ENCODE measurements at regions not wholly inside any gene's neighbourhood (a gene's known extent, or its start where the extent isn't known, plus 50 kb on each side); places are given as distances from the start of the nearest gene placed in this dataset.

GRCh38 chr13:100921139-100921538 is 246.5 kb upstream of the TMTC4 start:
- WGBS (ENCODE audit: insufficient coverage, low coverage, missing lambda C conversion rate), result 5% methylated on average over 4 of the region's 4 CpGs
- no TSS peak for BruUV-seq (replicated peaks)
- intact Hi-C loops (cut with micrococcal nuclease), result no loop called here
- TF ChIP-seq PHF8 (IDR thresholded peaks at IDR 0.05; ENCODE audit: borderline replicate concordance, low read length), result no peak
- no peak for TF ChIP-seq ETV5 (CRISPR knock-in tag; IDR thresholded peaks at IDR 0.05; ENCODE audit: low read depth)
- TF ChIP-seq EZH2 (IDR thresholded peaks at IDR 0.05; ENCODE audit: borderline replicate concordance, low read depth, low read length), result no peak
- no peak for TF ChIP-seq OTX1 (CRISPR knock-in tag; IDR thresholded peaks at IDR 0.05)
- no peak for TF ChIP-seq ATF4 (CRISPR knock-in tag; IDR thresholded peaks at IDR 0.05)
- no peak for TF ChIP-seq ZNF639 (CRISPR knock-in tag; conservative IDR thresholded peaks at IDR 0.05 in 1 of 2, IDR thresholded peaks at IDR 0.05 in 1 of 2)
- no peak for TF ChIP-seq DPF2 (IDR thresholded peaks at IDR 0.05)
- TF ChIP-seq STAT6 (CRISPR knock-in tag; IDR thresholded peaks at IDR 0.05), result no peak
- no peak for TF ChIP-seq MAX (CRISPR knock-in tag; IDR thresholded peaks at IDR 0.05)
- no peak for TF ChIP-seq RBM14 (IDR thresholded peaks at IDR 0.05; ENCODE audit: borderline replicate concordance, insufficient read depth, low read depth, low read length)
- no peak for TF ChIP-seq THRB (CRISPR knock-in tag; conservative IDR thresholded peaks at IDR 0.05)
- TF ChIP-seq ZNF561 (CRISPR knock-in tag; conservative IDR thresholded peaks at IDR 0.05), result no peak
- TF ChIP-seq SNAPC5 (CRISPR knock-in tag; IDR thresholded peaks at IDR 0.05), result no peak
- no peak for TF ChIP-seq SREBF1 (IDR thresholded peaks at IDR 0.05; ENCODE audit: borderline replicate concordance, low read depth, low read length)
- TF ChIP-seq PRMT5 (CRISPR knock-in tag; IDR thresholded peaks at IDR 0.05), result no peak
- no peak for TF ChIP-seq NCOA6 (IDR thresholded peaks at IDR 0.05)
- TF ChIP-seq HDAC3 (IDR thresholded peaks at IDR 0.05; ENCODE audit: borderline replicate concordance, partially characterized antibody), result no peak

More at GRCh38 chr13:100921139-100921538, 246.5 kb upstream of the TMTC4 start:
- H3K4me3 ChIP-seq, result no peak overlapping the region
- no peak overlapping the region for H3K27ac ChIP-seq (ENCODE audit: extremely low read depth, low read depth, low read length)
- no peaks in the 10 kb centered on the region for H3K79me2 ChIP-seq (ENCODE audit: control insufficient read depth, insufficient read depth, low read length)
- no peaks in the 10 kb centered on the region for H4K20me1 ChIP-seq (replicated peaks; ENCODE audit: control insufficient read depth, insufficient read depth, low read length)
- DNase-seq (ENCODE audit: extremely low read depth in 1 of 4, low spot score in 3 of 4) (no peak), FAIRE-seq (no peak), ATAC-seq (no peak)
- no peaks in the 10 kb centered on the region for H3K36me3 ChIP-seq (ENCODE audit: control insufficient read depth, insufficient read depth, low read length)
- no peak overlapping the region for H3K9ac ChIP-seq (ENCODE audit: insufficient read depth in 1 of 2, low read depth in 2 of 2, low read length in 2 of 2)
- CTCF ChIA-PET (ENCODE audit: low intra/inter-chr PET ratio), result no interaction called here
- no peak overlapping the region for H2AFZ ChIP-seq (ENCODE audit: low read depth, low read length)
- no peaks in the 10 kb centered on the region for H3K4me1 ChIP-seq (replicated peaks in 1 of 2; ENCODE audit: control insufficient read depth in 2 of 2, insufficient read depth in 2 of 2, low read length in 2 of 2)
- in situ Hi-C loops (cut with MboI), result no loop called here
- no peaks in the 10 kb centered on the region for H3K9me1 ChIP-seq (ENCODE audit: control insufficient read depth, insufficient read depth, low read length)
- H3K27me3 ChIP-seq (ENCODE audit: control insufficient read depth in 2 of 2, insufficient read depth in 2 of 2, low read length in 2 of 2), result no peaks in the 10 kb centered on the region
- no peaks in the 10 kb centered on the region for H3K9me3 ChIP-seq (replicated peaks; ENCODE audit: control insufficient read depth, insufficient read depth, low read depth, low read length)
- H3K4me2 ChIP-seq (ENCODE audit: insufficient read depth, low read length), result no peak overlapping the region
- POLR2A ChIA-PET, result no interaction called here
